Suprapubic skin (tissue), 4 donors: ENCODE measurements at regions not wholly inside any gene's neighbourhood (a gene's known extent, or its start where the extent isn't known, plus 50 kb on each side); places are given as distances from the start of the nearest gene placed in this dataset.
"Not testable (repeated sequence)": the region's sequence is repeated elsewhere in the genome, so short reads cannot be mapped to it uniquely, and the experiment has no call there.

Source experiments
- POLR2A ChIP-seq, 2 donors: fragments of 450-650 bp; IDR thresholded peaks; one replicate each; pipeline ENCODE4 v1.6.1; 2017; ENCODE audit warnings: antibody characterized with exemption in 2 of 2, mild to moderate bottlenecking in 2 of 2, moderate library complexity in 2 of 2
- POLR2AphosphoS5 ChIP-seq, 3 donors: sonication (generic); formaldehyde crosslinking; IDR thresholded peaks; one replicate each; pipeline ENCODE4 v1.6.1; 2017; ENCODE audit warnings: antibody characterized with exemption in 3 of 3

DNA sequence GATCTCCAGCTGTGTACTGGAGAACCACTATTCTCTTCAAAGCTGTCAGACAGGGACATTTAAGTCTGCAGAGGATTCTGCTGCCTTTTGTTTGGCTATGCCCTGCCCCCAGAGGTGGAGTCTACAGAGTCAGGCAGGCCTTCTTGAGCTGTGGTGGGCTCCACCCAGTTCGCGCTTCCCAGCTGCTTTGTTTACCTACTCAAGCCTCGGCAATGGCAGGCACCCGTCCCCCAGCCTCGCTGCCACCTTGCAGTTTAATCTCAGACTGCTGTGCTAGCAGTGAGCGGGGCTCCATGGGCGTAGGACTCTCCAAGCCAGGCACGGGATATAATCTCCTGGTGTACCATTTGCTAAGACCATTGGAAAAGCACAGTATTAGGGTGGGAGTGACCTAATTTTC, 145.5 kb downstream of the LAS1L start:
- not testable (repeated sequence) for TF ChIP-seq POLR2A, POLR2AphosphoS5 (IDR thresholded peaks at IDR 0.05)
